ENCODE measurements at regions not wholly inside any gene's neighbourhood (a gene's known extent, or its start where the extent isn't known, plus 50 kb on each side); places are given as distances from the start of the nearest gene placed in this dataset.

DNA sequence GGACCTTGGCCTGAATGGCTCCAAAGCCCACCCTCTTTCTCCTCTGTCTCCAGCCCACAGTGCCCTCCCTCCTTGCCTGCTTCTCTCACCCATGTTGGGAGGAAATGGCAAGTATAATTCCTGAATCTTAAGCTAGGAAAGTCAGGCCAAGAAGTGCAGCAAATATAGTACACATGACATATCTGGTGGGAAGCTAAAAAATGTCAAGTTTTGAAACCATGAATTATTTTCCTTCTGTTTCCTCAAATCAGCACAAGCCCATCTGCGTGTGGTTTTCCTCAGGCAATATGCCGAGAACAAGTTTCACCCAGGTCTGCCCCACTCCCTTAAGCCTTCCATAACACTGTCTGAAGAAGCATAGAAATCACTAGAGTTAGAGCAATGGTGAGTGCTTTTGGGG lies 502.8 kb upstream of the CDH11 start:
- no peak for ATAC-seq
- H3K9me3 ChIP-seq = no peaks in the 10 kb centered on the region
- intact Hi-C loops (cut with DNase I) = no loop called here
- no peak for DNase-seq
- WGBS, 2 donors = 68 to 81% methylated on average over 2 of the region's 2 CpGs
- TF ChIP-seq, protein P1, sequence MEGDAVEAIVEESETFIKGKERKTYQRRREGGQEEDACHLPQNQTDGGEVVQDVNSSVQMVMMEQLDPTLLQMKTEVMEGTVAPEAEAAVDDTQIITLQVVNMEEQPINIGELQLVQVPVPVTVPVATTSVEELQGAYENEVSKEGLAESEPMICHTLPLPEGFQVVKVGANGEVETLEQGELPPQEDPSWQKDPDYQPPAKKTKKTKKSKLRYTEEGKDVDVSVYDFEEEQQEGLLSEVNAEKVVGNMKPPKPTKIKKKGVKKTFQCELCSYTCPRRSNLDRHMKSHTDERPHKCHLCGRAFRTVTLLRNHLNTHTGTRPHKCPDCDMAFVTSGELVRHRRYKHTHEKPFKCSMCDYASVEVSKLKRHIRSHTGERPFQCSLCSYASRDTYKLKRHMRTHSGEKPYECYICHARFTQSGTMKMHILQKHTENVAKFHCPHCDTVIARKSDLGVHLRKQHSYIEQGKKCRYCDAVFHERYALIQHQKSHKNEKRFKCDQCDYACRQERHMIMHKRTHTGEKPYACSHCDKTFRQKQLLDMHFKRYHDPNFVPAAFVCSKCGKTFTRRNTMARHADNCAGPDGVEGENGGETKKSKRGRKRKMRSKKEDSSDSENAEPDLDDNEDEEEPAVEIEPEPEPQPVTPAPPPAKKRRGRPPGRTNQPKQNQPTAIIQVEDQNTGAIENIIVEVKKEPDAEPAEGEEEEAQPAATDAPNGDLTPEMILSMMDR (IDR thresholded peaks at IDR 0.05) = no peak
- H3K27me3 ChIP-seq = peaks cover 0 to 35% (median 10%) of the 10 kb centered on the region in 7 donors
- H3K4me3 ChIP-seq = no peak overlapping the region
- no peaks in the 10 kb centered on the region for H3K4me1 ChIP-seq
- no peaks in the 10 kb centered on the region for H3K36me3 ChIP-seq
- no peak overlapping the region for H3K27ac ChIP-seq

DNA sequence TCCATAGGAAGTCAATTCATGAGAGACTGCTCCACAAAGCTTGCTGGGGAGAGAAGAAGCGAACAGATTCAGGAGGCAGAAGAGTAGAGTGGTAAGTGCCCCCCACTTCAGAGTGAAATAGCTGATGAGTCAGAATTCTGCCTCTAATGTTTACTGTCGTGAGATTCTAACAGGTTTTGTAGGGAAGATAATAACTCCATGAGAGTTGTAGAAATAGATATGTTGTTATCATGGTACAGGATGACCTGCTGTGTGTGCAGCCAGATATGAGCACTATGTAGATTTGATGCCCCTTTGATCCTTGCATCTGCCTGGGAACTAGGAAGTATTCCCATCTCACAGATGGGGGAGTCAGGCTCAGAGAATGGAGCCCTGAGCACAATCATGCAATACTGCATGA lies 502.4 kb upstream of the CDH11 start:
- Histone ChIP-seq H3K4me3 (no peak overlapping the region), H3K27me3 (peaks cover 0 to 39% (median 10%) of the 10 kb centered on the region in 7 donors), H3K27ac (no peak overlapping the region), H3K4me1 (no peaks in the 10 kb centered on the region), H3K9me3 (no peaks in the 10 kb centered on the region), H3K36me3 (no peaks in the 10 kb centered on the region)
- intact Hi-C loops (cut with DNase I) = no loop called here
- no peak for DNase-seq
- 76 to 77% methylated on average over 2 of the region's 2 CpGs for WGBS, 2 donors
- TF ChIP-seq, protein P1 (IDR thresholded peaks at IDR 0.05) = no peak
- no peak for ATAC-seq

DNA sequence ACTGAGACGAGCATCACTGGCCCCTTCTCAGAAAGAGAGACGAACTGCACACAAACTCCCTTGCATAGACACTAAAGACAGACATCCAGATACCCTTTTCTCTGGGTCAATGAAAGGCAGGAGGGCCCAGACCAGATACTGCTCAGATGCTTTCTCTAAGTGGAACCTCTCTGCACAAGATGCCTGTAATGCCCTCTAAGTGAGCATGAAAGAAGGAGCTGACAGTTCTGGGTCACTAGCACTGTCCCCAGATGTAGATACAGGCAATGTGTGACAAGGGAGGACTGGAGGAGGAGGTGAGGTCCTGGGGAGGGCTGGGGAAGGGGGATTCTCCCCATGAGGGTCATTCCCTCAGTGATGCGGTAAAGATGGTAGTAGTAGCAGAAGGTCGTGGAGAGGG lies 501.0 kb upstream of the CDH11 start:
- DNase-seq = no peak
- Histone ChIP-seq H3K4me3 (no peak overlapping the region), H3K27me3 (peaks cover 0 to 44% (median 12%) of the 10 kb centered on the region in 7 donors), H3K9me3 (no peaks in the 10 kb centered on the region), H3K4me1 (no peaks in the 10 kb centered on the region), H3K27ac (no peak overlapping the region), H3K36me3 (no peaks in the 10 kb centered on the region)
- TF ChIP-seq, protein P1 (IDR thresholded peaks at IDR 0.05) = no peak
- intact Hi-C loops (cut with DNase I) = no loop called here
- 93 to 96% methylated on average over 4 of the region's 4 CpGs for WGBS, 2 donors
- no peak for ATAC-seq

DNA sequence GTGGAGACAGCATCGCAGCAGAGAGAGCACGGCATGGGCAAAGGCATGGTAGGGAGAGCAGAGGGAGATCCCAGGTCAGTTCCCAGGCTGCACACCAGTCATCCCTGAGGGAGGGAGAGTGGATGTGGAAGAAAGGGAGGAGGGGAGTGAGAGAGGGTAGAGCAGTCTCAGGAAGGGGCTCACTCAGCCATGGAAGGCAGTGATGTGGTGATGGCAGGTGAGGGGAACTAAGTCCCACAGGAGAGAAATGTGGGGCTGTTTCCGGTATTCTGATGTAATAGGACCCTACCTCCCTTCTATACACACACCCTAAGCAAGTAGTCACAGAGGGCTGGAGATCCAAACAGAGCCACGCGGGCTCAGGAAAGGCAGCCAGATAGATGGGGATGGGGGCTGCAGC lies 500.3 kb upstream of the CDH11 start:
- H3K36me3 ChIP-seq = no peaks in the 10 kb centered on the region
- intact Hi-C loops (cut with DNase I) = no loop called here
- 85 to 91% methylated on average over 5 of the region's 5 CpGs for WGBS, 2 donors
- H3K4me3 ChIP-seq = no peak overlapping the region
- no peaks in the 10 kb centered on the region for H3K4me1 ChIP-seq
- no peak for ATAC-seq
- no peak for DNase-seq
- TF ChIP-seq, protein P1 (IDR thresholded peaks at IDR 0.05) = no peak
- no peaks in the 10 kb centered on the region for H3K9me3 ChIP-seq
- H3K27me3 ChIP-seq = peaks cover 0 to 51% (median 17%) of the 10 kb centered on the region in 7 donors
- no peak overlapping the region for H3K27ac ChIP-seq
